Activated T-cell treated with anti-CD3 and anti-CD28 coated beads for 24 hours (primary cell): ENCODE measurements at regions not wholly inside any gene's neighbourhood (a gene's known extent, or its start where the extent isn't known, plus 50 kb on each side); places are given as distances from the start of the nearest gene placed in this dataset.
"Not testable (repeated sequence)": the region's sequence is repeated elsewhere in the genome, so short reads cannot be mapped to it uniquely, and the experiment has no call there.

Source experiments
- DNase-seq: peaks from one replicate; pipeline ENCODE4 v3.0.0-alpha.2; 2020; ENCODE audit warnings: low read depth

- no peak for DNase-seq
Measured at GRCh38 chr1:198809247-198809646, 170.4 kb downstream of the PTPRC start.

- no peak for DNase-seq
Measured at GRCh38 chr1:198811449-198811848, 172.6 kb downstream of the PTPRC start.

- DNase-seq: no peak
Measured at GRCh38 chr1:198823626-198824025, 184.8 kb downstream of the PTPRC start.

GRCh38 chr1:198825254-198825653 lies 186.4 kb downstream of the PTPRC start:
- no peak for DNase-seq

- no peak for DNase-seq
Measured at GRCh38 chr1:198829356-198829755, 190.5 kb downstream of the PTPRC start.

GRCh38 chr1:198829944-198830343 lies 191.1 kb downstream of the PTPRC start:
- no peak for DNase-seq

GRCh38 chr1:198830412-198830811 lies 191.6 kb downstream of the PTPRC start:
- DNase-seq: no peak

GRCh38 chr1:198833706-198834503 lies 195.1 kb downstream of the PTPRC start:
- DNase-seq: no peak

- DNase-seq: no peak
Measured at GRCh38 chr1:198837278-198838021, 198.6 kb downstream of the PTPRC start.

GRCh38 chr1:198838022-198838342 lies 199.1 kb downstream of the PTPRC start:
- no peak for DNase-seq

GRCh38 chr1:198841477-198841876 lies 202.6 kb downstream of the PTPRC start:
- DNase-seq: no peak

- no peak for DNase-seq
Measured at GRCh38 chr1:198842686-198843085, 203.8 kb downstream of the PTPRC start.

GRCh38 chr1:198845271-198845670 lies 206.4 kb downstream of the PTPRC start:
- DNase-seq: no peak

GRCh38 chr1:198845851-198846250 lies 207.0 kb downstream of the PTPRC start:
- DNase-seq: no peak

GRCh38 chr1:198846556-198846955 lies 207.7 kb downstream of the PTPRC start:
- no peak for DNase-seq

GRCh38 chr1:198848206-198848605 lies 209.4 kb downstream of the PTPRC start:
- DNase-seq: no peak

- no peak for DNase-seq
Measured at GRCh38 chr1:198848649-198849048, 209.8 kb downstream of the PTPRC start.

- DNase-seq: no peak
Measured at GRCh38 chr1:198849093-198849492, 210.3 kb downstream of the PTPRC start.

- DNase-seq: no peak
Measured at GRCh38 chr1:198850196-198850595, 211.4 kb downstream of the PTPRC start.

- DNase-seq: not testable (repeated sequence)
Measured at GRCh38 chr1:198850966-198851365, 212.1 kb downstream of the PTPRC start.

- DNase-seq: no peak
Measured at GRCh38 chr1:198856601-198857000, 217.8 kb downstream of the PTPRC start.

GRCh38 chr1:198858033-198858432 lies 219.2 kb downstream of the PTPRC start:
- no peak for DNase-seq

- DNase-seq: no peak
Measured at GRCh38 chr1:198860371-198860770, 221.5 kb downstream of the PTPRC start.

- DNase-seq: no peak
Measured at GRCh38 chr1:198861636-198862035, 222.8 kb downstream of the PTPRC start.
